OCI-M2 (cell line): ENCODE measurements at regions not wholly inside any gene's neighbourhood (a gene's known extent, or its start where the extent isn't known, plus 50 kb on each side); places are given as distances from the start of the nearest gene placed in this dataset.
"Not testable (repeated sequence)": the region's sequence is repeated elsewhere in the genome, so short reads cannot be mapped to it uniquely, and the experiment has no call there.

Source experiments
- DNase-seq: peaks from one replicate; lab custom pipeline; 2025; ENCODE audit not compliant: unreplicated experiment; lab: John Stamatoyannopoulos, UW

DNA sequence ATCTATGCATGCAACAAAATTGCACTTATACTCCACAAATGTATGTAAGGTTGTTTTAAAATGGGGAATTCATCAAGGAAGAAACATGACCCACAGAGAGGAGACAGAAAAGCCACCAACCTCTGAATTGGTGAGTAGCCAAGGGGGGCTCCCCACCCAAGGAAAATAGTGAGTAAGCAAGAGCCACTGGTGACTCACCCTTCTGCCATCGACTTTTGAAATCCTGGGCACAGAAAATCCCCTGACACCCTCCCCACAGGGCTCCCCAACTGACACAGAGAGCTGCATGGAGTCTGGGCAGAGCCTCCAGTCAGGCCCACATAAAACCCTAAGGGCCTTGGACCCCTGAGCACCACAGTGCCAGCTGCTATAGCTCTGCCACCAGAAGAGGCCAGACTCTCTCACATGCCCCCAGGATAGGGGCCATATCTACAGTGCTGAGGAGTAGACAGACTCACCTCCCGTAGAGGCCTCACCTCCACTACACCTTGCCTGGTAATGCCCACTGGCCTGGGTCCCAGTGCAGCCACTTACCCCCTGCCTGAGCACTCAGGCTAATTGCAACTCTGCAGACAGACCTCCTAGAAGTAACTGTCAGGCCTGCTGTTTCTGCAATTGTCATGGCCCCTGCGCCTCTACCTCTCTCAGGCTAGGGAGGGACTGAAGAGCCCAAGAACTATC lies 244.7 kb upstream of the WSB1 start:
- no peak for DNase-seq

DNA sequence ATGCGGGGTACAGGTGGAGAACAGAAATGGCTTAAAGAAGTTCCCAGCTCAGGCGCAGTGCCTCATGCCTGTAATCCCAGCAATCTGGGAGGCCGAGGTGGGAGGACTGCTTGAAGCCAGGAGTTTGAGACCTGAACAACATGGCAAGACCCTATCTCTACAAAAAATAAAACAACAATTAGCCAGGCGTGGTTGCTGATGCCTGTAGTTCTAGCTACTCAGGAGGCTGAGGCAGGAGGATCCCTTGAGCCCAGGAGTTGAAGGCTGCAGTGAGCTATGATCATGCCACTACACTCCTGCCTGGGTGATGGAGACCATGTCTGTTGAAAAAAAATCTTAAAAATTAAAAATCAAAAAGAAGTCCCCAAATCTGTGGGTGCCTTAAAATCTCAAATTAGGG lies 228.3 kb upstream of the WSB1 start:
- DNase-seq = no peak

DNA sequence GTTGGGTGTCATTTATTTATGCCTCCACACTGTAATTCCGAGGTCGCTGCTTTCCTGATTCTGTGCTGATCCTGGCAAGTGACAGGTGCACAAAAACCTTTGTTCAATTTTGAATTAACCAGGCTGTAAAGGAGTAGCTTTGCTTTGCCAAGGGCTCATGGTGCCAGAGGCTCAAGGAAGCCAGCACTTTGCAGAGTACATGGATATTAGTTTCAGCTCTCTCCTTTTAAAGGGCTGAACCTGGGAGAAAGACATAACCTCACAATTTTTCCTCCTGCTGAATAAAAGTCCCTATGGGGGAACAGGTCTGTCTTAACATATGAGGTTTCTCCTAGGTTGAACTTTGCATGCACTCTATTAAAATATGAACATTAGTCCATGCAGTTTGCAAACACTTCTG lies 227.6 kb upstream of the WSB1 start:
- no peak for DNase-seq

DNA sequence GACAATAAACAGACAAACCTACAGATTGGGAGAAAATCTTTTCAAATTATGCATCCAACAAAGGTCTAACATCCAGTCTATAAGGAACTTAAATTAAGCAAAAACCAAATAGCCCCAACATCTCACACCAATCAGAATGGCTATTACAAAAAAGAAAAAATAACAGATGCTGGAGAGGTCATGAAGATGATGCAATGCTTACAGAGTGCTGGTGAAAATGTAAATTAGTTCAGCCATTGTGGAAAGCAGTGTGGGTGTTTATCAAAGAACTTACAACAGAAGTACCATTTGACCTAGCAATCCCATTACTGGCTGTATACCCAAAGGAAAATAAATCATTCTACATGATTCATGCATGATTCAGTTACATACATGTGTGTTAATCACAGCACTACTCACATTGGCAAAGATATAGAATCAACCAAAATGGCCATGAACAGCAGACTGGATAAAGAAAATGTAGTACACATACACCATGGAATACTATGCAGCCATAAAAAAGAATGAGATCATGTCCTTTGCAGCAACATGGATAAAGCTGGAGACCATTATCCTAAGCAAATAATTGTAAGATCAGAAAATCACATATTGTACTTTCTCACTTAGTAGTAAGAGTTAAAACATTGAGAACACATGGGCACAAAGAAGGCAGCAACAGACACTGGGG lies 223.9 kb upstream of the WSB1 start:
- no peak for DNase-seq

DNA sequence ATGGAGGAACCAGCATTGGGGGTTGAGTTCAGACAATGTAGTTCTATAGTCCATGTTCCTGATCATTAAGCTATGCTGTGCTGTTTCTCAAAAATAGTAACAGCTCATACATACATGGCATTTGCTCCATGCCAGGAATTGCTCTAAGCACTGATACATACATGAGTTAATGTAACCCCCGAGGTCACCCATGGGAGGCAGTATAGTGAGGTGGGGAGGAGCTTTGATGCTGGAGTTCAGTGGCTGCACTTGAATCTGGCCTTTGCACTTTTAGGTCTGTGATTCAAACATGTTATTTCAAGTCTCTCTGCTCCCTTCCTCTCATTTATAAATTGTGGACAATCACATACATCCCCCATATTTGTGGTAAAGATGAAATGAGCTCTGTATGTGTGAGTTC lies 223.1 kb upstream of the WSB1 start:
- DNase-seq = no peak

DNA sequence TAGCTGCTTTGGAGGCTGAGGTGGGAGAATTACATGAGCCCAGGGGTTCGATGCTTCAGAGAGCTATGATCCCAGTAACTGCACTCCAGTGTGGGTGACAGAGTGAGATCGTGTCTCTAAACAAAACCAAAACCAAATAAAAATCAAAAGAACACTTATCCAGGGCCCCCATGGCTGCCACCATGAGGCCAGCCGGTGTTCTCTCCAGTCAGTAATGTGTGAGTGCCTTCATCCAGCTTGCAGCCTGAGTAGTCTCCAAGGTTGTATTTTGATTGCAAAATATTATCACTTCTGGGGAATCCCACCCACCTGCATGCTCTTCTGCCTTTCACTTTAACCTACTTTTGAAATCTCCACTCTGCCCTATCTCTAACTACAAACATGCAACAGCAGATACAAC lies 221.0 kb upstream of the WSB1 start:
- DNase-seq = no peak

DNA sequence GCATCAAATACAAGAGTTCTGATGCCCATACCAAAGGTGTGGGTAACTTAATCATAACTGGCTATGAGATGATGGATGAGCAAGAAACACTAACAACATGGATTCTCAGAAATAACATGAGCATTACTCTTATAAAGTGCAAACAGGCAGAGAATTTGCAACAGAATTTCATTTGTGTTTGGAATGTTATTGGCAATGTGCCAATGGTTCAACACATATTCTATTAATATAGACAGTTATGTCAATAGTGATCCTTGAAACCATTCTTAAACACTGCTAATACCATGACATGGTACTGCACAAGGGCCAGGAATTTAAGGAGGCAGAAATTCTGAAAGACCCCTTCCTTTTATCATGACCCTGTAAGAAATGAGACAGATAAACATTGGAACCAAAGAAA lies 217.1 kb upstream of the WSB1 start:
- no peak for DNase-seq

DNA sequence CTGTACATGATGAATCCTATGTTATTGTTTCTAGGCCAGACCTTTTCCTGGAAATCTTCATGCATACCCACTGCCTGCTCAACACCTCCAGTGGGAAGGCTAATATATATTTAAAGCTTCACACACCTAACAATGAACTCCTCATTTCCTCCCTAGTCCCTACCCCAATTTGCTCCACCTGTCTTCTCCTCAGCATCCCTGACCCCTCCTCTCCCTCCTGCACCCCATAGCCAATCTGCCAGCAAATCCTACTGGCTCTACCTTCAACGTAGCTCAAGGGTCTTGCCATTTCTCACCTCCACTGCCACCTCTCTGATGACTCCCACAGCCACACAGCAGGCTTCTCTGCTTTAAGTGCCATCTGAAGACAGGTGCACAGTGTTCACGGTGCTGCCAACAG lies 215.6 kb upstream of the WSB1 start:
- DNase-seq = no peak

DNA sequence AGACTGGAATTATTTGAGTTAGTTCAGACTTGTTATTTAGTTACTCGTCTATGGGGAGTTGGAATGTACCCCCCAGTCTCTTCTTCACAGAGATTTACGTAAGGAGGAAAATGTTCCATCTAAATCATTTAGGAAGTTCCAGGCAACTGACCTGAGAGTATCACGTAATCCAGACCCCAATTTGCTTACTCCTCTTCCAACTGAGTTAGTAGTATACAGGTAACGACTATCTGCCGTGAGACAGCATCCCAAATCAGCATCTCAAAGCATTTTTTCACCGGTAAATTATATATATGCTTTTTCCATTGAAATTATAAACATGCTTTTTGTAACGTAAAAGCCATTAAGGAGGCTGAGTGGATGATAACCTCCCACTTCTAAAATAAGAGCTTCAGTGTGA lies 214.3 kb upstream of the WSB1 start:
- DNase-seq = no peak

DNA sequence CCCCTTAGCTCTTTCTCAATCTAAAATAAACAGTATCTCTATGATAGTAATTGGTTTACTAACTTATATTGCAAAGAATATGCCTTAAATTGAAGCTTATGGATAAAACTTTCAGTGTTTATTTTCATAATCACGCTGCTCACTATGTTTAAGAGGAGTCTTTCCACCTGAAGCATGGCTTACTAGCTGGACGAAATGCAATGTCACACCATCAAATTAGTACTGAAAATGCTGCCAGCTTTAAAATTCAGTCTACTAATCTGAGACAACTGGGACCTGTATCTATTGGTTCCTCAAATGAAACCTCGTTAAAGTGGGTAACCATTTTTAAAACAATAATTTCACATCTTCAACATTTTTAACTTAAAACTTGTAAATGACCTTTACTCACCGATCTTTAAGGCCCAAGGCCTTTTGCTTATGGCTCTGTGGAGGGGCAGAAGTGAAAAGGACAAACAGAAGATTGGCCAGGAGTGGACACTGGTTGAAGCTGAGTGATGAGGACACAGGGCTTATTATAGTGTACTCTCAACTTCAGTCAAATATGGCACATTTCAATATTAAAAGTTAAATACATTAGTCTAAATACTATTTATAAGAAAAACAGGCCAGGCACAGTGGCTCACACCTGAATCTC lies 212.8 kb upstream of the WSB1 start:
- DNase-seq = no peak

DNA sequence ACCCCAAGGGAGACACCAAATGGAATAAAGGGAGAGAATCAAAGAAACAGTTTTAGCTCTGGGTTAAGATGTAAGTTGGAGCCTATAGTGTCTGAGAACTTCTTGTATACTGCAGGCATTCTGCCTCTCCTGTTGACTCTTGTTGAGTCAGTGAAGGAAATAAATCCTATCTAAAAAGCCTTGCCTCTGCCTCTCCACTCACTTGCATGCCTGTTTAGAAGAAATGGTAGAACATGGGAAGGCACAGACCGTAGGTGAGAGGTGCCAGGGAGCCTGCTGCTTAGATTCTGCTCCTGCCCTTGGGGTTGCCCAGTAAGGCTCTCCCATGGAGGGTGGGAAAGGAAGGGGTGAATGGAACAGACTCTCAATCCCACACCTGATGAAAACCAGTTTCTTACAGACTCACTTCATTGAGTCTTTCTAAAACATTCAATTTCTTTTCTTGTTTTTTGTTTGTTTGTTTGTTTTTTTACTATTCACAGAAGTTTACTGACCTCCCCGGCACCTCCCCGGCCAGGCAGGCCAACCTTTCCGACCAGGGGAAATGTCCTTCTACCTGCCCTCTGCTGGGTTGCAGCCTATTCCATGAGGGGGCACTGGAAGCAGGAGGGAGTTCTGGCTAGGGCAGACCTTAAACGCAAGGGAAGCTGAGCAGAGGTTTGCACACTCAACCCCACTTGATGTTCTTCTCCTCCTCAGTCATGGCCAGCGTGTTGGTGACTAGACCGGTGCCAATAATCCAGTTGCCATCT lies 211.7 kb upstream of the WSB1 start:
- no peak for DNase-seq

DNA sequence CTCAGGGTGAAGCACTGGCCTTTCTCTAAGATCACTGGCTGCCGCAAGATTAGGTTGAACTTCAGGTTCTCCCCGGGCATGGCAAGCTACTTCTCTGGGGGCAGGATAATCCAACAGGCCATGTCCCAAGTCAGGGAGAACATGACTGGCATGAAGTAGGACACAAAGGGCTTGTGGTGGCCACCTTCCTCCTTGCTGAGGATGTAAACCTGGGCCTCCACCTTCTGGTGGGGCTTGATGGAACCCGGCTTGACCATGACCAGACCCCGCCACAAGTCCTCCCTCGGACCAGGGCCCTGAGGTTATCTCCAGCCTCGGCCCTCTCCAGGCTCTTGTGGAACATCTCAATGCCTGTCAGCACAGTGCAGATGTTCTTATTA lies 211.1 kb upstream of the WSB1 start:
- no peak for DNase-seq

DNA sequence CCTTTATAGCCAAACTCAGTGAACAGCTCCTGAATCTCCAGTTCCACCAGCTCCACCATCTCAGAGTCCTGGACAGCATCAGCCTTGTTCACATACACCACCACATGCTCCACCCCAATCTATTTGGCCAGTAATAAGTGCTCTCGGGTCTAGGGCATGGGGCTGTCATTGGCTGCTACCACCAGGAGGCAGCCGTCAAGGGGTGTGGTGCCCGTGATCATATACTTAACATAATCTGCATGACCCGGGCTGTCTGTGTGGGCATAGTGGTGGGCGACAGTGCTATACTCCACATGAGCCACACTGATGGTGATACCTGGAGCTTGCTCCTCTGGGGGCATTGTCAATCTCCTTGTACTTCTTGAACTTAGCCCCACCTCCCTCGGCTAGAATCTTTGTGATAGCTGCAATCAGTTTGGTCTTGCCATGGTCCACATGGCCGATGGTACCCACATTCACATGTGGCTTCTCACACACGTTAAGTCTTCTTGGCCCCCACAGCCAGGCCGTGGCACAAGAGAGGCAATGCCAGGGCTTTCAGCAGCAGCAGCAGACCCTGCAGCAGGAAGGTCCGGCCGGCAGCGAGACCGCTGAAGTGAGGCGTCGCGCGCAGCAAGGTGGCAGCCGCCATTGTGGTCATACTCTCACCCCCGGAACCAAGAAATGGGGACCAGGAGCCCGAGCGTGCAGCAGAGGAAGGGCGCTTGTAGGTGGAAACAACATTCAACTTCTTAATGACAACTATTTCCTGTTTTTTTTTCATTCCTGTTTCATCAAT lies 210.3 kb upstream of the WSB1 start:
- DNase-seq = no peak

DNA sequence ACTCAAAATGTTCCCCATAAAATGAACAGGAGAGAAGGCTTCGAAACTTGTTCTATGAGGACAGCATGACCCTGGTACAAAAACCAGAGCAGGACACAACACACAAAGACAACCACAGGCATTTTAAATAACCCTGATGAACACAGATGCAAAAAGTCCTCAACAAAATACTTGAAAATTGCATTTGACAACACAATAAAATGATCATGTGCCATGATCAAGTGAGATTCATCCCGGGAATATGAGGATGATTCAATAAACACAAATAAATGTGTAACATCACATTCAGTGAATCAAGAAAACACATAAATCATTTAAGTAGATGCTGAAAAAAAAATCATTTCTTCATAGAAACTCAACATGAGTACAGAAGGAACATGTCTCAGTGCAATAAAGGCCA lies 208.4 kb upstream of the WSB1 start:
- DNase-seq = no peak

DNA sequence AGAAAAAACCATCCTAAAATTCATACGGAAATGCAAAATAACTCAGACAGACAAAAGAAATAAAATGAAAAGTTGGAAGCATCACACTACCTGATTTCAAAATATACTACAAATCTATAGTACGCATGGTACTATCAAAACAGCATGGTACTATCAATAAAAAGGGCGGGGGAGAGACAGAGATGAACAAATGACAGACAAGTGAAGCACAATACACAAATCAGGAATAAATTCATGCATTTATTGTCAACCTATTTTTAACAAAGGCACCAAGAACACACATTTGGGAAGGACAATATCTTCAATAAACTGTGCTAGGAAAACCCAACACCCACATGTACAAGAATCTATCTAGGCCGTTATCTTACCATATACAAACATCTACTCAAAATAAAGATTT lies 207.4 kb upstream of the WSB1 start:
- DNase-seq = no peak

DNA sequence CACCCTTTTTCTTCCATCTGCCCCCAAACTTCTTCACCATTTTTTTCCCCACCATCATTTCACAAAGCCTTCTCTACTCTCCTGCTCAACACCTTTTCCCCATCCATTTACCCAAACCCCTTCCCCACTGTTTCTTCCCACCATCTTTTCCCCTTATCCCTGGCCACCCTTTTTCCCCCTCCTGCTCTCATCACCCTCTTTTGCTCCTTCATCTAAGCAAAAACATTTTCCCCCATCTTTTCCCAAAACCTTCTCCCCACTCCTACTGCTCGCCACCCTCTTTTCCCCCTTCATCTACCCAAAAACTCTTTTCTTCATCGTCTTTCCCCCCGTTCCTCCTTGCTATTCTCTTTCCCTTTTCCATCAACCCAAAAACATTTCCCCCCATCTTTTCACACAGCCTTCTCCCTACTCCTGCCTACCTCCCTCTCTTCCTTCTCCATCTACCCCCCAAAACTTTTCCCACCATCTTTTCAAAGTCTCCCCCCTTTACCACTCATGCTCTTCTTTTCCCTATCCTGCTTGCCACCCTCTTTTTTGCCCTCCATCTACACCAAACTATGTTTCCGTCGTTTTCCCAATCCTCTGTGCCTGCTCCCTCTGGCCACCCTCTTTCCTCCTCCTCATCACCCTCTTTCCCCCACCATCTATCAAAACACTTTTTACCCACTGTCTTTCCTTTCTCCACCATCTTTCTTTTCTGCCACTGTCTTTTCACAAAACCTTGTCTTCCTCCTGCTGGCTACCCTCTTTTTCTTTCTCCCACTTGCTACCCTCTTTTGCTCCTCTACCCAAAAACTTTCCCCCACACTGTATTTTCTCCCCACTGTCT lies 205.8 kb upstream of the WSB1 start:
- no peak for DNase-seq

DNA sequence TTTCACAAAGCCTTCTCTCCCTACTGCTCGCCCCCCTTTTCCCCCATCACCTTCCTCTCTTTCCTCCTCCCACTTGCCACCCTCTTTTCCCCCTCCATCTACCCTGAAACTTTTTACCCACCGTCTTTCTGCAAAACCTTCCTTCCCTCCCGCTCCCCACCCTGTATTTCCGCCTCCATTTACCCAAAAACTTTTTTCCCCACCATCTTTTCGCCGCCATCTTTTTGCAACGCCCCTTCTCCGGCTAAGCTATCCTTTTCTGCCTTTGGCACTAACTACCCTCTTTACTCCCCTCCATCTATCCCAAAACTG lies 205.2 kb upstream of the WSB1 start:
- no peak for DNase-seq

DNA sequence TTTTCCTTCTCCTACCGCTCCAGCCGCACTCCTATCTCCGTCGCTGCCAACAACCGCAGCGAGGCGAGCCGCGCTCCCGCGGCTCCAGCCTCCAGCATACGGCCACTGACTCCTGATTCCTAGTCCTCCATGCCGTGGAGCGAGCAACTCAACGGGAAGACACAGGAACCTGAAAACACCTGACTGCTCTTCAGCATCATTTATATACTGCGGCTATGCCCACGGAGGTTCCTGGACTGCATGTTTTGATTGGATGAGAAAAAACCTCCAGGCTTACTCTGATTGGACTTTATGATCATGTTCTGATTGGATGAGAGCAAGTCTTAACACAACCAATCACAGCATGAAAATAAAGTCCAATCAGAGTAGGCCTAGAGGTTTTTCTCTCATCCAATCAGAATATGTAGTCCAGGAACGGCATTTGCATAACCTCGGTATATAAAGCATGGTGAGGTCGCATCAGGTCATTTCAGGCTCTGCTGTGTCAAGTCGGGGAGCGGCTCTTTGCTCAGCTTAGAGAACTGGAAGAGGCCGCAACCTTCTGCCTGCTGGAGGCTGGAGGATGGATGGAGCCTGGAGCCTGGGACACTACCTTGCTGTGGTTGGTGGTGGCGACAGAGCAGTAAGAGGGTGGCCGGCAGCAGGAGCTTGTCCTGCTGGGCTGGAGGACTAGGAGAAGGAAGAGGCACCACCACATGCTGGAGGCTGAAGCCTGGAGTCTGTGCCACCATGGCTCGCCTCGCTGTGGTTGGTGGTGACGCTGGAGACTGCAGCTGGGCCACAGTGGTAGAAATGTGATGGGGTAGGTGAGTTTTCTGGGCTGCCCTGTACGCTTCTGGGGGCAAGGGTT lies 204.6 kb upstream of the WSB1 start:
- DNase-seq = not testable (repeated sequence)

DNA sequence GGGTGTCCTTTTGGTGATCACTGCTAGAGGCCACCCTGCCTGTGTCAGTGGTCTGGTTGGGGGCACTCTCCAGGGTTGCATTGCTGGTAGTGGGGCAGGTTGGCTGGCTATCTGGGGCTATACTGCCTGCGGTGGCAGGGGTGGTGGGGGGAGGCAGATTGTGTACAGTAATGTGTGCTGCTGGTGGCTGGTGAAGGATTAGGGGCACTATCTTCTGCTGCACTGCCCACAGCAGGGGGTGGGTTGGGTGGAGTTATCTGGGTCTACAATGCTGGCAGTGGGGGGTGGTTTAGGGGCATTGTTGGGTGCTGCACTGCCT lies 204.0 kb upstream of the WSB1 start:
- DNase-seq = no peak
